Stomach (tissue), 8 donors: ENCODE measurements at regions not wholly inside any gene's neighbourhood (a gene's known extent, or its start where the extent isn't known, plus 50 kb on each side); places are given as distances from the start of the nearest gene placed in this dataset.

ENCODE experiments used
- DNase-seq, 2 donors: peaks; one replicate each; pipeline versions ENCODE4 v3.0.0 to v3.0.0-alpha.2; 2013 to 2019
- H3K27ac ChIP-seq, 5 donors: fragments of 200-600 bp in 4 of 5; sonication (generic) in 4 of 5; one replicate each; pipeline ENCODE4 v1.5.1; 2013 to 2019; ENCODE audit warnings: mild to moderate bottlenecking in 1 of 5, moderate library complexity in 1 of 5
- H3K27me3 ChIP-seq, 3 donors: fragments of 200-600 bp; sonication (generic); one replicate each; pipeline ENCODE4 v1.5.1; 2017 to 2019; ENCODE audit warnings: mixed run types in 1 of 3
- H3K36me3 ChIP-seq, 4 donors: fragments of 200-600 bp; sonication (generic); 1 replicate in 3 of 4; 2 replicates in 1 of 4; pipeline ENCODE4 v1.5.1; 2016 to 2019
- H3K4me1 ChIP-seq, 4 donors: fragments of 200-600 bp; sonication (generic); one replicate each; pipeline ENCODE4 v1.5.1; 2016 to 2019
- H3K4me3 ChIP-seq, 4 donors: fragments of 200-600 bp; sonication (generic) in 3 of 4; one replicate each; pipeline ENCODE4 v1.5.1; 2016 to 2019; ENCODE audit warnings: mild to moderate bottlenecking in 1 of 4
- H3K9me3 ChIP-seq, 4 donors: fragments of 200-600 bp; sonication (generic); one replicate each; pipeline ENCODE4 v1.5.1; 2016 to 2019
- CTCF ChIP-seq, 7 experiments: fragments of 450-650 bp in 4 of 7; fragments of 200-600 bp in 3 of 7; sonication (generic) in 3 of 7; IDR thresholded peaks; one replicate each; pipeline ENCODE4 v1.5.1; 2016 to 2019; ENCODE audit warnings: antibody characterized with exemption in 7 of 7, control low read depth in 2 of 7, mild to moderate bottlenecking in 1 of 7
- EP300 ChIP-seq: sonication (generic); formaldehyde crosslinking; IDR thresholded peaks from one replicate; pipeline ENCODE4 v1.6.1; 2017; ENCODE audit warnings: antibody characterized with exemption
- POLR2A ChIP-seq, 4 donors: fragments of 450-650 bp; IDR thresholded peaks; one replicate each; pipeline ENCODE4 v1.6.1; 2016; ENCODE audit warnings: antibody characterized with exemption in 4 of 4, control low read depth in 2 of 4, mild to moderate bottlenecking in 1 of 4, moderate library complexity in 1 of 4
- POLR2AphosphoS5 ChIP-seq, 3 donors: sonication (generic); formaldehyde crosslinking; IDR thresholded peaks; one replicate each; pipeline ENCODE4 v1.6.1; 2016; ENCODE audit warnings: antibody characterized with exemption in 3 of 3
- WGBS, 5 donors: extraction: QIAGEN DNeasy Blood & Tissue Kit in 3 of 5; methylation state at CpG; one replicate each; pipeline versions ENCODE4 v1.1.5 to v1.1.7; 2013 to 2018; 5-methylcytosine and 5-hydroxymethylcytosine counted together
- intact Hi-C: fragments of 100-400 bp; cut with DNase I; formaldehyde crosslinking; loops from one replicate; pipeline ENCODE4 v1.15.1; 2023; ENCODE audit warnings: low total_unique reads
- donor health status: healthy with polysubstance abuse.
- donor health status: Bipolar disorder and iron deficiency.
- donor health status: healthy.

- no peaks in the 10 kb centered on the region for H3K9me3 ChIP-seq
- intact Hi-C loops: no loop called here
- H3K4me1 ChIP-seq: no peaks in the 10 kb centered on the region
- no peak for DNase-seq
- TF ChIP-seq EP300 (no peak), POLR2A (IDR thresholded peaks at IDR 0.05) (no peak), POLR2AphosphoS5 (IDR thresholded peaks at IDR 0.05) (no peak), CTCF (IDR thresholded peaks at IDR 0.05) (no peak)
- no peak overlapping the region for H3K27ac ChIP-seq
- no peaks in the 10 kb centered on the region for H3K27me3 ChIP-seq
- WGBS, 5 donors: 80 to 87% (median 86%) methylated on average over 3 of the region's 3 CpGs
- H3K36me3 ChIP-seq: no peaks in the 10 kb centered on the region
- no peak overlapping the region for H3K4me3 ChIP-seq
These were observed 194.0 kb downstream of the FAM76B start for GRCh38 chr11:95595541-95595940.

- TF ChIP-seq POLR2AphosphoS5 (IDR thresholded peaks at IDR 0.05) (no peak), POLR2A (IDR thresholded peaks at IDR 0.05) (no peak), CTCF (IDR thresholded peaks at IDR 0.05) (no peak), EP300 (no peak)
- no peaks in the 10 kb centered on the region for H3K36me3 ChIP-seq
- no peak overlapping the region for H3K27ac ChIP-seq
- WGBS, 5 donors: 53 to 61% (median 57%) methylated on average over 3 of the region's 3 CpGs
- peak in 1 of 2 donors; percentile 73 for DNase-seq
- no peaks in the 10 kb centered on the region for H3K27me3 ChIP-seq
- intact Hi-C loops: no loop called here
- H3K4me1 ChIP-seq: no peaks in the 10 kb centered on the region
- no peak overlapping the region for H3K4me3 ChIP-seq
- H3K9me3 ChIP-seq: no peaks in the 10 kb centered on the region
These were observed 196.5 kb downstream of the FAM76B start for GRCh38 chr11:95593111-95593510.

- H3K9me3 ChIP-seq: no peaks in the 10 kb centered on the region
- H3K27ac ChIP-seq: no peak overlapping the region
- H3K36me3 ChIP-seq: no peaks in the 10 kb centered on the region
- H3K4me3 ChIP-seq: no peak overlapping the region
- 29 to 53% (median 35%) methylated on average over 4 of the region's 4 CpGs for WGBS, 5 donors
- no peak for TF ChIP-seq POLR2AphosphoS5 (IDR thresholded peaks at IDR 0.05)
- intact Hi-C loops: no loop called here
- no peaks in the 10 kb centered on the region for H3K4me1 ChIP-seq
- H3K27me3 ChIP-seq: no peaks in the 10 kb centered on the region
- peak in 1 of 2 donors; percentile 62 for DNase-seq
These were observed 197.1 kb downstream of the FAM76B start for GRCh38 chr11:95592471-95592870.

- intact Hi-C loops: no loop called here
- Histone ChIP-seq H3K4me1 (no peaks in the 10 kb centered on the region), H3K27ac (no peak overlapping the region), H3K9me3 (no peaks in the 10 kb centered on the region), H3K27me3 (no peaks in the 10 kb centered on the region), H3K36me3 (no peaks in the 10 kb centered on the region), H3K4me3 (no peak overlapping the region)
- peak in 1 of 2 donors; percentile 23 for DNase-seq
- no peak for TF ChIP-seq POLR2AphosphoS5 (IDR thresholded peaks at IDR 0.05)
- no peak for TF ChIP-seq EP300
- TF ChIP-seq CTCF (IDR thresholded peaks at IDR 0.05): no peak
- TF ChIP-seq POLR2A (IDR thresholded peaks at IDR 0.05): no peak
- WGBS, 5 donors: 74 to 81% (median 77%) methylated on average over 10 of the region's 10 CpGs
These were observed 199.5 kb downstream of the FAM76B start for GRCh38 chr11:95589893-95590612.

- H3K4me1 ChIP-seq: no peaks in the 10 kb centered on the region
- H3K36me3 ChIP-seq: no peaks in the 10 kb centered on the region
- H3K4me3 ChIP-seq: no peak overlapping the region
- DNase-seq: no peak
- TF ChIP-seq POLR2AphosphoS5 (IDR thresholded peaks at IDR 0.05): no peak
- no peak for TF ChIP-seq CTCF (IDR thresholded peaks at IDR 0.05)
- no peak for TF ChIP-seq POLR2A (IDR thresholded peaks at IDR 0.05)
- TF ChIP-seq EP300: no peak
- no peak overlapping the region for H3K27ac ChIP-seq
- intact Hi-C loops: no loop called here
- no peaks in the 10 kb centered on the region for H3K27me3 ChIP-seq
- H3K9me3 ChIP-seq: no peaks in the 10 kb centered on the region
- whole genome bisulfite sequencing, 5 donors: 78 to 86% (median 83%) methylated on average over 3 of the region's 3 CpGs
These were observed 200.8 kb downstream of the FAM76B start for GRCh38 chr11:95588821-95589220.
